Mucosa of stomach (tissue), 1 donor: ENCODE measurements at regions not wholly inside any gene's neighbourhood (a gene's known extent, or its start where the extent isn't known, plus 50 kb on each side); places are given as distances from the start of the nearest gene placed in this dataset.

Experiments used
- H3K27me3 ChIP-seq: one replicate; pipeline ENCODE4 v1.7.0; 2013; ENCODE audit warnings: mild to moderate bottlenecking, low read length; ENCODE audit not compliant: control insufficient read depth, insufficient read depth
- H3K36me3 ChIP-seq: one replicate; pipeline ENCODE4 v1.7.0; 2013; ENCODE audit warnings: low read length; ENCODE audit not compliant: control insufficient read depth, insufficient read depth
- H3K4me1 ChIP-seq: one replicate; pipeline ENCODE4 v1.7.0; 2013; ENCODE audit warnings: mild to moderate bottlenecking, low read length; ENCODE audit not compliant: control insufficient read depth, insufficient read depth
- H3K4me3 ChIP-seq: one replicate; pipeline ENCODE4 v1.7.0; 2013; ENCODE audit warnings: low read length
- H3K9ac ChIP-seq: one replicate; pipeline ENCODE4 v1.7.0; 2013; ENCODE audit warnings: mild to moderate bottlenecking, low read length, moderate library complexity
- H3K9me3 ChIP-seq: one replicate; pipeline ENCODE4 v1.7.0; 2013; ENCODE audit warnings: mild to moderate bottlenecking, low read length, moderate library complexity; ENCODE audit not compliant: control insufficient read depth
- donor health status: Pancreatic carcinoma.

DNA sequence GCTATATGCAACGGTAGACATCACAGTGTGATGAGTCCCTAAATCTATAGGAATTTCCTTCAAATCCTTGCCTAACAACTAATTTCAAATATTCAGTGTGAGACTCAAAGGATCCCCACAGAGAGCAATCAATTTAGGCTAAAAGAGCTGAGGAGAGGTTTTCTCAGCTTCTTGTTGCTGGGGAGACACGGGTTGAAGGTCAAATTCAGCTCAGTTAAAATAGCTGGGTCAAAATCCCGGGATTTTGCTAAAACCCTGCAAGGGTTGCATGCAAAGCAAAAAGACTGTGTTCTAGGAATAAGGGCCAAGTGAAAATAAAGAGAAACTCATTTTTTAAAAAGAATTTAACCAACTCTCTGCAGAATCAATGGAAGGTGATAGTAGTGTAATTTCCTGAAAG is 1073.4 kb downstream of the NLGN4X start:
- Histone ChIP-seq H3K9me3 (no peaks in the 10 kb centered on the region), H3K9ac (no peak overlapping the region), H3K27me3 (no peaks in the 10 kb centered on the region), H3K4me1 (no peaks in the 10 kb centered on the region), H3K4me3 (no peak overlapping the region), H3K36me3 (no peaks in the 10 kb centered on the region)

DNA sequence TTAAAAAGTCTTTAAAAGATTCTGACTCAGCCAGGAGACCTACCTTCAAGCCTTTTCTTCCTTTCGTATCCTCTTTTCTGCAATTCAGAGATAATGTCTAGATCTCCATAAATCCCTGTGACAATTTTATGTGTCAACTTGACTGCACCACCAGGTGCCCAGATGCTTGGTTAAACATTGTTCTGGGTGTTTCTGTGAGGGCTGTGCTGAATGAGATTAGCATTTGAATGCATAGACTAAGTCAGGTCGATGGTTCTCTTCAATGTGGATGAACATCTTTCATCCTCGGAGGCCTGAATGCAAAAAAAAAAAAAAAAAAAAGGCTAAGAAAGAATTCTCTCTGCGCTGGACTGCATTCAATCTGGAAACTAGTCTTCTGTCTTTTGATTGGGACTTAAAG is 1082.7 kb downstream of the NLGN4X start:
- Histone ChIP-seq H3K27me3 (no peaks in the 10 kb centered on the region), H3K36me3 (no peaks in the 10 kb centered on the region), H3K9me3 (no peaks in the 10 kb centered on the region), H3K4me3 (no peak overlapping the region), H3K4me1 (no peaks in the 10 kb centered on the region), H3K9ac (no peak overlapping the region)

DNA sequence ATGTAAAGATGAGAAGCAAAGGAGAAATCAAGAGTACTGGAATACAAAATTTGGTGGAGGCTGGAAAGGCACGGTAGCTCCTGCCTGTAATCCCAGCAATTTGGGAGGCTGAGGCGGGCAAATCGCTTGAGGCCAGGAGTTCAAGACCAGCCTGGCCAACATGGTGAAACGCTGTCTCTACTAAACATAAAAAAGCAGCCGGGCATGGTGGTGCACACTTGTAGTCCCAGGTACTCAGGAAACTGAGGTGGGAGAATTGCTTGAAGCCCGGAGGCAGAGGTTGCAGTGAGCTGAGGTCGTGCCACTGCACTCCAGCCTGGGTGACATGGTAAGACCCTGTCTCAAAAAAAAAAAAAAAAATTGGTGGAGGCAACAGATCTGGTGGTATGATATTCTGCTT is 1086.0 kb downstream of the NLGN4X start:
- H3K9ac ChIP-seq, result no peak overlapping the region
- no peak overlapping the region for H3K4me3 ChIP-seq
- H3K9me3 ChIP-seq, result no peaks in the 10 kb centered on the region
- no peaks in the 10 kb centered on the region for H3K4me1 ChIP-seq
- no peaks in the 10 kb centered on the region for H3K27me3 ChIP-seq
- no peaks in the 10 kb centered on the region for H3K36me3 ChIP-seq

DNA sequence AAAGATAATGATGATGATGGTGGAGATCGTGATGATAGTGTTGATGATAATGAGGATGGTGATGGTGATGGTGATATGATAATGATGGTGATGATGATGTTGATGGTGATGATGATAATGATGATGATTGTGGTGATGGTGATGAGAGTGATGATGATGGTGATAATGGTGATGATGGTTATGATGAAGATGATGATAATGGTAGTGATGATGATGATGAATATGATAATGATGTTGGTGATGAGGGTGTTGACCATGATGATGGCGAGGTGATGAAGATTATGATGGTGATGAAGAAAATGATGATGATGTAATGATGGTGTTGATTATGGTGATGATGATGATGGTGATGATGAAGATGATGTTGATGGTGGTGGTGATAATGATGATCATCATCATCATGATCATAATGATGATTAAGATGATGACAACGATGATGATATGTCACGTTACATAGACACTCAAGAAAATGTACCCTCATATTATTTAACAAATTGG is 1106.4 kb downstream of the NLGN4X start:
- Histone ChIP-seq H3K27me3 (no peaks in the 10 kb centered on the region), H3K36me3 (no peaks in the 10 kb centered on the region), H3K4me1 (no peaks in the 10 kb centered on the region), H3K9ac (no peak overlapping the region), H3K9me3 (no peaks in the 10 kb centered on the region), H3K4me3 (no peak overlapping the region)

DNA sequence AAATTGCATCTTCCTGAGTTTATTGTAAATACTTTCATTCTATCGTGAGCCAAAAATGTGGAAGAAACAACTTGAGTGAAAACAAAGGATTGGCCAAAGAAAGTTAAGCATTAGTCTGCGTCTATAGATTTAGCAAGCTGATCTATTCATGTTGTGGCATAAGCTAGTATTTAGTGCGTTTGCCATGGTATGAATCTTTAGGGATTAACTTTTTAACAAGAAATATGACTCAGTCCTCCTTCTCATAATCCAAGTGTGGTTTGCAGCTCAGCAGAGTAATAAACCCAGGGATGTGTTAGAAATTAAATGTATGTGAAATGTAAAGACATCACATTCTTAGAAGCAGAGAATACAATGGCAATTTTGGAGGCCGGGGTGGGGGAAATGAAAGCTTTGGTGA is 1110.9 kb downstream of the NLGN4X start:
- no peaks in the 10 kb centered on the region for H3K9me3 ChIP-seq
- no peak overlapping the region for H3K4me3 ChIP-seq
- no peaks in the 10 kb centered on the region for H3K27me3 ChIP-seq
- H3K4me1 ChIP-seq, result no peaks in the 10 kb centered on the region
- no peak overlapping the region for H3K9ac ChIP-seq
- H3K36me3 ChIP-seq, result no peaks in the 10 kb centered on the region

DNA sequence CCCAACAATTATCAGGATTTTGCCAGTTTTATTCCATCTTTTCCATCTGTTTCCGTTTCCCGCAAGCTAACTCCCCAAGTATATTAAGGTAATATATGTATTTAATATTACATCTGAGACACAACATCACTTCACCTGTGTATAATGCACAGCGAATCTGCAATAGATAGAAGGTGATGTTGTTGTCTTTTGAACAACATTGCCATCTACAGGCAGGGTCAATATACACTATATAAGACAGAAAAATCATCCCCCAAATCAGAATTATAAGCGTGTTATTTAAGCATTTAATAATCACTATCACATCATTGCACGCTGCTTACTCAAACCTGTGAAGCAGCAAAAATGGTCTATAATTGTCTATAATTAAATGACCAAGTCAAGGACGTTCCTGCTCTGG is 1115.5 kb downstream of the NLGN4X start:
- Histone ChIP-seq H3K4me1 (no peaks in the 10 kb centered on the region), H3K27me3 (no peaks in the 10 kb centered on the region), H3K9ac (no peak overlapping the region), H3K9me3 (no peaks in the 10 kb centered on the region), H3K4me3 (no peak overlapping the region), H3K36me3 (no peaks in the 10 kb centered on the region)

DNA sequence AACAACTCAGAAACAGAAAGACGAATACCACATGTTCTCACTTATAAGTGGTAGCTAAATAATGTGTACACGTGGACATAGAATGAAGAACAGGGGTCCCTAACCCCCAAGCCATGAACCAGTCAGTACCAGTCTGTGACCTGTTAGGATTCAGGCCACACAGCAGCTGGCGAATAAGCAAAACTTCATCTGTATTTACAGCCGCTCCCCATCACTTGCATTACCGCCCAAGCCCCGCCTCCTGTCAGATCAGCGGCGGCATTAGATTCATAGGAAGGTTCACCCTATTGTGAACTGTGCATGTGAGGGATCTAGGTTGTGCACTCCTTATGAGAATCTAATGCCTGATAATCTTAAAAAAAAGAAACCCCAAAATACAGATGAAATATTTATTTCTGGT is 1128.7 kb downstream of the NLGN4X start:
- Histone ChIP-seq H3K9me3 (no peaks in the 10 kb centered on the region), H3K4me1 (no peaks in the 10 kb centered on the region), H3K9ac (no peak overlapping the region), H3K27me3 (no peaks in the 10 kb centered on the region), H3K4me3 (no peak overlapping the region), H3K36me3 (no peaks in the 10 kb centered on the region)

DNA sequence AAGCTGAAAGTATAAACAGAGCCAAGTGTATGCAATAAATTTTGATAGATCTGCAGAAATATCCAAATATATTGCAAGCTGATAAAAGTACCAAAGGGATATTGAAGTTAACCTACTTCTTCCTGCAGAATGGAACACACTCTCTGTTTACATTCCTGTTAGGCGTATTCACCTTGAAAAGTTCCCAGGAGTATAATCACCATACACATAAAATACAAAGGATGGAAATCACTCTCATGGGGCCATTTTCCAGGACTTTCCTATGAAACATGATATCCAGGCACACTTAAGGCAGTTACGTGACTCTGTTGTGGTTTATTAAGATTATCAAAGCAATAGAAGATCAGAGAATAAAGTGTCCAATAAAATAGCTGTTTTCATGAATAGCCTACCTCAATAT is 1142.3 kb downstream of the NLGN4X start:
- no peaks in the 10 kb centered on the region for H3K36me3 ChIP-seq
- no peaks in the 10 kb centered on the region for H3K27me3 ChIP-seq
- no peak overlapping the region for H3K4me3 ChIP-seq
- no peaks in the 10 kb centered on the region for H3K4me1 ChIP-seq
- no peaks in the 10 kb centered on the region for H3K9me3 ChIP-seq
- H3K9ac ChIP-seq, result no peak overlapping the region

DNA sequence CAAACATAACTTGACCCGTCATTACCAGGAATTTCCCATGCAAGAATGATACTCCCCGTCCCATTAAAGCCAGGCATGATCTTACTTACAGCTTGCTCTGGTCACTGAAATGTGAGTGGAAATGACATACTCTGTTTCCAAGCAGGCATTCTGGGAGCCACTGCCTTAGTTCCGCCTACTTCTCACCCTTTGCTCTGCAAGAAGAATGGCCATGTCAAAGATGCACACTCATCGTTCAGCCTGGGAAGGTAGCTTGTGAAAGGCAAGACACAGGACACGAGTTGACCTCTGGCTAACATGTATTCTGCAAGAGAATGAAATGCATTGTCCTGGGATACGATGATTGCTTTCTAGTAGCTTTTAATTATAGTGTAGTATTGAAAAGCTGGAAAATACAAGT is 1144.4 kb downstream of the NLGN4X start:
- Histone ChIP-seq H3K4me3 (no peak overlapping the region), H3K9me3 (no peaks in the 10 kb centered on the region), H3K27me3 (no peaks in the 10 kb centered on the region), H3K9ac (no peak overlapping the region), H3K36me3 (no peaks in the 10 kb centered on the region), H3K4me1 (no peaks in the 10 kb centered on the region)

DNA sequence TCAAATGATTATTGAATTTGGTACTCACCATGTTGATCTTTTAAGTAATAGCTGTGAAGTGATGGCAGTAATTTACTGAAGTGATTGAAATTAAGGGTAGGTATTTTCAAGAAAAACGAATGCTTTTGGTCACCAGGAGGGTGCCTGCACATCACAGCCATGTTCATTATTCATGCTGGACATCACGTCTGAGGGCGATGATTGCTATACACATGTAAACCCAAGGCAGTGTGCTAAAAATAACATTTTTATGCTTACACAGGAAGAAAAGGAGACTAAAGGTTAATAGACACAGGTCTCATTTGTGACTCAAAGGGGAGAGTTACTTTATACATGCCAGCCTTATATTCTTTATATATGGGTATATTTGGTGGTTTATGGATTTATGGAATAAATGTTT is 1146.0 kb downstream of the NLGN4X start:
- Histone ChIP-seq H3K27me3 (no peaks in the 10 kb centered on the region), H3K36me3 (no peaks in the 10 kb centered on the region), H3K9ac (no peak overlapping the region), H3K4me3 (no peak overlapping the region), H3K4me1 (no peaks in the 10 kb centered on the region), H3K9me3 (no peaks in the 10 kb centered on the region)

DNA sequence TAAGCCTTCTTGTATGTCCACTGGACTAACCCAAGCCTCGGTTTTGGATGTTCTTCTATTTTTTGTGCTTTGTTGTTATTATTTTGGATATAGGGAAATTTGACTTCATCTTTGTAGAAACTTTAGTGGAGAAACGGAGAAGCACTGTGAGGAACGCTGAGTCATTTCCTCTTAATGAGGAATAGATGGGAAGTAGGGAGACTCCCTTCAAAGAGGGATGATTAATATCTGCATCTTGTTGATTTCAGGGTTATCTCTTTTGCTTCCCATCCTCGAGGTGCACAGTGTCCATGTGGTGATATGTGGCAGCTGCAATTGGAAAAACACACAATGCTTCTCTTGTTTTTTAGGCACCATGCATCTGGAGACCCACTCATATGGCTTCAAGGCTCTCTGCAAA is 1147.9 kb downstream of the NLGN4X start:
- Histone ChIP-seq H3K4me1 (no peaks in the 10 kb centered on the region), H3K4me3 (no peak overlapping the region), H3K36me3 (no peaks in the 10 kb centered on the region), H3K9ac (no peak overlapping the region), H3K27me3 (no peaks in the 10 kb centered on the region), H3K9me3 (no peaks in the 10 kb centered on the region)

DNA sequence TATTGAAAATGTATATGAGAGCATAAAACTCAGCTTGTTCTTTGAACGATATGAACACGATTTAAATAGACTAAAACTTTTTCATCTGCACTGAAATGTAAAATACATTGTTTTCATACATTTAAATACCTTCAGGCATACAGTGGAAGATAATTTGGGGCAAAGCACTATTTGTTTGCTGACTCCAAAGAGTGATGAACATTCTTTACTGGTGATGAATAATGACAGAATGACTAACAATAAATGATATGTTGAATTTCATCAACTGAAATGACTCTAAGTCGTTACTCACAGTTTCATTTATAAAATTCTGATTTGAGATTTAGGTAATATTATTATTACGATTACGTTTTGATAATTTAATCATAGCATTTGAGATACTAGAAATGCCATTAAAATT is 1160.1 kb downstream of the NLGN4X start:
- H3K27me3 ChIP-seq, result no peaks in the 10 kb centered on the region
- no peaks in the 10 kb centered on the region for H3K36me3 ChIP-seq
- H3K9me3 ChIP-seq, result no peaks in the 10 kb centered on the region
- H3K9ac ChIP-seq, result no peak overlapping the region
- no peak overlapping the region for H3K4me3 ChIP-seq
- H3K4me1 ChIP-seq, result no peaks in the 10 kb centered on the region

DNA sequence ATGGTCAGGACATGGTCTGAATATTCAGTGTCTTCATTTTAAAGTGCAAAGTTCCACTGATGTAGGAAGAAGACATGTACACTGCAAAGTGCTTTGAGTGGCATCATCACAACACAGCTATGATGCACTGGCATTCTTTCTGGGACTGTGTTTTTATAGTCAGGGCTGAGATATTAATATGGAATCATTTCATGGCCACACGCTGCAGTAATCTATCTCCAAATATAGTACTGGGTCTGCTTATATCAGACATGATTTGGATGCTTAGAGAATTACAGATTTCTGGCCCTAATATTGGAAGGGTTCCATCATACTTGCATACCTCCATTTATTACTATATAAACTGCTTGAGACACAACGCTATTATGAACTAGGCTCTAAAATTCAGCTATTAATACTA is 1170.9 kb downstream of the NLGN4X start:
- Histone ChIP-seq H3K4me1 (no peaks in the 10 kb centered on the region), H3K9ac (no peak overlapping the region), H3K27me3 (no peaks in the 10 kb centered on the region), H3K36me3 (no peaks in the 10 kb centered on the region), H3K9me3 (no peaks in the 10 kb centered on the region), H3K4me3 (no peak overlapping the region)
